GM08714 (cell line): ENCODE measurements at regions not wholly inside any gene's neighbourhood (a gene's known extent, or its start where the extent isn't known, plus 50 kb on each side); places are given as distances from the start of the nearest gene placed in this dataset.

Experiments
- H3K4me3 ChIP-seq: fragments of 200-500 bp; sonication (Bioruptor generic); 2 replicates; pipeline ENCODE4 v1.5.1; 2014; ENCODE audit warnings: mild to moderate bottlenecking, low read length, inconsistent platforms
- ZNF274 ChIP-seq: IDR thresholded peaks from 2 replicates; pipeline ENCODE4 v1.6.1; 2012; ENCODE audit warnings: mild to moderate bottlenecking, low read depth, low read length

DNA sequence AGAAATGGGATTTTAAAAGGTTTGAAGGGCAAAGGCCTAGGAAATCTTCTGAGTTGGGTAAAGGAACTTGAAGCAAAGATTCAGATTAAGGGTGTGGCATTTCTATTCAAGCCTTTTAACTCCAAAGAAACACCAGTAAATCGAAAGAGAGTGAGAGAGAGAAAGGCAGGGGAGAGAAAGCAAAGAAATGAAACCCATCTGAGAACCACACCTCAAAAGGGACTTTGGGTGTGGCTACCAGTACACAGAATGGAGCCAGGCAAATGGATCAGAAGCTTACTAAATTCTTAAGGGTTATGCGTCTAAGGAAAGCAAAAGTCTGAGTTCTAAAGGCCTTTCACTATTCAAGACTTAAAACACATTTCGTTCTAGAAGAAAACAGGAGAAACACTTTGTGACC lies 277.4 kb downstream of the BCL11B start:
- no peak overlapping the region for H3K4me3 ChIP-seq
- no peak for TF ChIP-seq ZNF274

DNA sequence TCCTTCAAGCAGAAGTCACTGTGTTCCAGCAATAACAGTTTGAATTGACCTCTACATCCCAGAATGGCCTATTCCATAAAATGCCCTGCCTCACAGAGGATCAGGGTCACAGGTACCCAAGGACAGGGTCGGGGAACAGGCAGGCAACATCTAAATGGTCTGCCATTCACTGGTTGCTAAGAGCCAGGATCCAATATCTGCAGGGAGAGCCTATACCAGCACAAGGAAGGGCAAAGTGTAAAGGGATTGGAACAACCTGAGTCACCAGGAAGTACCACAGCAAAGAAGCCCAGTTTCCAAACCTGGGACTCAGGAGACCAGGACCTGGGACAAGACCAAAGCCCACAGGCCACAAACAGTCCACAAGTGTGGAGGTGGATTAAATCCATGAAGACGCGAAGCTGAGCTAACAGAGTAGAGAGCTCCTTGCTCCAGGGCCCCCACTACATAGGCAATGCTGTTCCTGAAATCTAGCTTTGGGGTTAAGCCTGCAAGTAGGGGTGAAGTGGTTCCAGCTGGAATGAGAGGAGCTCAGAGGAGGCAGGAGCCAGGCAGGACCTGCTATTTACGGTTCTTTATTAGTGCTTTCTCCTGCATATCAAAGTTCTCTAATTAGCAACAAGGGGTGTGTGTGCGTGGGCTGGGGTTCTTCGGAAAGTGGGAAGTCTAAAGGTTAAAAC lies 274.3 kb downstream of the BCL11B start:
- H3K4me3 ChIP-seq, result no peak overlapping the region
- TF ChIP-seq ZNF274, result no peak

DNA sequence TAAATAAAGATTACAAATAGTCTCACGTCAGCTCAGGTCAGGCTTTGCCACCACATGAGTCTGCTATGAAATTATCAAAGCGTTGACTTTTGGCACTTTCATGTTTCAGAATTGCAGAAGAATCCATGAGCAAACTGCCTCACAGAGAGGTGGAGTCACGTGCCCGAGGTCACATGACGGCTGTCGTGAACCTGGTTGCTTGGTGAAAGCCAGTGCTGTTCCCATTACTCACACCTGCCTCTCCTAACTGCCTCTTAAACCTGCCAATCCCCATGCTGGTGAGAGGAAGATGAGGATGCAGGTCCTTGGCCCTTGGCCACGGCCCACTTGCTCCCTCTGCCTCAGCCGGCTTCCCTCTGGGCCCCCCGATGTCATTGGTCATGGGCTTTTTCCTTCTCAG lies 272.7 kb downstream of the BCL11B start:
- no peak for TF ChIP-seq ZNF274
- H3K4me3 ChIP-seq, result no peak overlapping the region

DNA sequence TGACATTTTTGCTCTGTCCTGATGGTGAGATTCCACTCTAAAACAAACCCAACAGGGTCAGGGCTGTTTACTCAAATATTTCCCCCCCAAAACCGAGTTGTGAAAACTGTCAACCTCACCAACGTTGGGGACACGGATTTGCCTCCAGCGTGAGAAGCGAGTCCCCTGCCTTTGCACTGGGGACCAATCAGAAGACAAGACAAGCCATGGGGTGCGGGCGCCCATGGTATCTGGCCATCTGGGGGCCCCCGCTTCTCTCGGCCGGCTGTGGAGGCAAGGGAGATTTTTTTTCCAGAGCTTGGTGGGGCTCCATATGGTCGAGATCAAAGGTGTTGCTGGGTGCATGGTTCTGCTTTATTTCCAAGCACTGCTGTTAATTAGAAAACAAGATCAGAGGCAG lies 272.1 kb downstream of the BCL11B start:
- no peak overlapping the region for H3K4me3 ChIP-seq
- TF ChIP-seq ZNF274, result no peak

DNA sequence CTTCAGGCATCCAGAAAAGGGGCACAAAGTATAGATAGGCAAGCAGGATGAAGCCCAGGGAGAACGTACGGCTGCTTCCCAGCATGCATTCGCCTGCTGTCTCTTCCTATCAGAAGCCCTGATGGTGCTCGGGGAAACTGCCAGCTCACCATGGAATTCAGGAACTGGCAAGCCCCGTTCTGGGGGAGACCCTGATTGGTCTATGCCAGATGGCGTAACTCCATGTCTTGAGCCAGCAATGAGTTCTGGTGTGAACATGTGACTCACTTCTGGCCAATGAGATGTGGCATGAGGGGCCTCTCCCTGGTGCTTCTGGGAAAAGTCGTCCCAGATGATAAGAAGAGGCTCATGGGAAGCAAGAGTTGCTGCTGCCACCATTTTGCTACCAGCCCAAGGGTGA lies 270.8 kb downstream of the BCL11B start:
- no peak overlapping the region for H3K4me3 ChIP-seq
- TF ChIP-seq ZNF274, result no peak

GRCh38 chr14:99003646-99004045 lies 268.4 kb downstream of the BCL11B start:
- no peak for TF ChIP-seq ZNF274
- no peak overlapping the region for H3K4me3 ChIP-seq

- H3K4me3 ChIP-seq, result no peak overlapping the region
- no peak for TF ChIP-seq ZNF274
These were observed 267.9 kb downstream of the BCL11B start for GRCh38 chr14:99004112-99004511.

GRCh38 chr14:99006276-99006675 lies 265.7 kb downstream of the BCL11B start:
- H3K4me3 ChIP-seq, result no peak overlapping the region
- no peak for TF ChIP-seq ZNF274

DNA sequence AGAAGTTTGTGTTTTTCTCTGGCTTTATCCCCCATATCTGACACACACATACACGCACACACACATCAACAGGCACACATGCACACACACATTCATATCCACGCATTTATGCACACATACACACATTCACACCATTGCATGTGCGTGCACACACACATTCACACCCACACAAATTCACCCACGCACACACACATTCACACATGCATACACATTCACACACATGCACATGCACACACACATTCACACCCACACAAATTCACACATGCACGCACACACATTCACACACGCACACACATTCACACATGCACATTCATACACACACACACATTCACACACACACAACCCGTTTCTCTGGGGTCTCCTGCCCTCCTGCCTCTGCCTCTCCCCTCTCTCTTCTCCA lies 264.2 kb downstream of the BCL11B start:
- H3K4me3 ChIP-seq, result no peak overlapping the region
- no peak for TF ChIP-seq ZNF274

- no peak overlapping the region for H3K4me3 ChIP-seq
- TF ChIP-seq ZNF274, result no peak
These were observed 262.1 kb downstream of the BCL11B start for GRCh38 chr14:99009871-99010270.

- H3K4me3 ChIP-seq, result no peak overlapping the region
- no peak for TF ChIP-seq ZNF274
These were observed 260.6 kb downstream of the BCL11B start for GRCh38 chr14:99011385-99011784.

DNA sequence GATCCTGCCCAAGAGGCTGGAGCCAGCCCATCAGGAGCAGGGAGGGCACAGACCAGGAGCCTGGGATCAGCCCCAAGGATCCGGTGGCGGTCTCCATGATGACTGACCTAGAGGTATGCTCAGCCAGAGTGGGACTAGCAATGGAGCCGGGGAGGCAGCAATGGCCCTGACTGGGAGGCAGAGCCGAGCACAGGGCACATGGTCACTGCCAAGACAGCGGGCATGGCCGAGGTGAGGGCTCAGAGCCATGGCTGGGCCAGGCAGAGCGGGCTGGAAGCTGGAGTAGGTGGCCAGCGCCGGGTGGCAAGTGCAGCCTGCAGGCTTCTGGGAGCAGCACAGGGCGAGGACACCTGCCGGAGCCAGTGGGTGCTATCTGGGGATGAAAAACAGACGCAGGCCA lies 259.3 kb downstream of the BCL11B start:
- TF ChIP-seq ZNF274, result no peak

GRCh38 chr14:99015833-99016232 lies 256.2 kb downstream of the BCL11B start:
- TF ChIP-seq ZNF274, result no peak
- no peak overlapping the region for H3K4me3 ChIP-seq

More for the DNA sequence above, 259.3 kb downstream of the BCL11B start:
- H3K4me3 ChIP-seq, result no peak overlapping the region

GRCh38 chr14:99023371-99023770 lies 248.6 kb downstream of the BCL11B start:
- H3K4me3 ChIP-seq, result no peak overlapping the region
- TF ChIP-seq ZNF274, result no peak

DNA sequence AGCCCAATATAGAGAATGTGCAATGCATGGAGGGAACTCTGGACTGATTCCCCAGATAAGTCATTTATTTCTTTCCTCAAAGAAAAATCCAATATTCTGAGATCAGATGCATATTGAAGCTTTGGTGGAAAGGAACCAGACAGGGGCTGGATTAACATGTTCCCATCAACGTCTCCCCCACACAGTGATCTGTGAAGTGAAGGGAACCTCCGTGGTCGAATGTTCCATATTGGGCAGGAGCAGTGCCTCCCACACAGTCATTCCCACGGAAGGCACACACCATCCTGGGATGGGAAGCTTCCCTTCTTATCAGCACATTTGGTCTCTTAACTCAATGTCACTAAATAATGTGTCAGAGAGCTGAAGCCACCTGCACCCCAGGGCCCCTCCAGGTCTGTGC lies 247.1 kb downstream of the BCL11B start:
- no peak for TF ChIP-seq ZNF274
- H3K4me3 ChIP-seq, result no peak overlapping the region

DNA sequence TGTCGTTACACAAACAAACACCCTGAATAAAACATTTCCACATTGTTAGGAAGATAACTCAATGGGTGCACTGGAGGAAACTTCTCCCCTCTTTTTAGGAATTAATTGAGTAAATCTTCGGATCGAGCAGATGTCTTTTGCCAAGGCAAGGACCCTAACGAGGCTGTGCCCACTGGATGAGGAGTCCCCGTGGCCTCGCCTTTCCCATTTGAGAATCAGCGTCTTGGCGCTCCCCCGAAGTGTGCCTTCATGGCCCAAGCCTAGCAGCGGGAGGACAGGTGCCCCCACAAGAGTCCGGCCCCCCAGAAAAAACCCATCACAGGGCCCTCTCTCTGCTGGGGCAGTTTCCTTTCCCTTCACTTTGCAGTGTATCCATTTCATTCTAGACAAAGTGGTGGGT lies 246.6 kb downstream of the BCL11B start:
- no peak overlapping the region for H3K4me3 ChIP-seq
- no peak for TF ChIP-seq ZNF274
